ENCODE measurements at regions not wholly inside any gene's neighbourhood (a gene's known extent, or its start where the extent isn't known, plus 50 kb on each side); places are given as distances from the start of the nearest gene placed in this dataset.
"Not testable (repeated sequence)": the region's sequence is repeated elsewhere in the genome, so short reads cannot be mapped to it uniquely, and the experiment has no call there.

- no peaks in the 10 kb centered on the region for H3K36me3 ChIP-seq
- no peak overlapping the region for H3K4me3 ChIP-seq
- no peak for TF ChIP-seq CTCF (IDR thresholded peaks at IDR 0.05; ENCODE audit: borderline replicate concordance)
- H3K27ac ChIP-seq (replicated peaks) = no peak overlapping the region
- no peak for DNase-seq
- intact Hi-C loops (cut with micrococcal nuclease) = no loop called here
- H3K9me3 ChIP-seq (replicated peaks) = peaks cover 7% of the 10 kb centered on the region
- peaks cover 5% of the 10 kb centered on the region for H3K4me1 ChIP-seq
- no peaks in the 10 kb centered on the region for H3K27me3 ChIP-seq (ENCODE audit: low read depth)
Observed at GRCh38 chr18:62648045-62648678, 67.2 kb upstream of the PHLPP1 start.

- H3K4me3 ChIP-seq = no peak overlapping the region
- H3K9me3 ChIP-seq (replicated peaks) = no peaks in the 10 kb centered on the region
- H3K27me3 ChIP-seq (ENCODE audit: low read depth) = no peaks in the 10 kb centered on the region
- peaks cover 9% of the 10 kb centered on the region for H3K4me1 ChIP-seq
- intact Hi-C loops (cut with micrococcal nuclease) = no loop called here
- no peak for TF ChIP-seq CTCF (IDR thresholded peaks at IDR 0.05; ENCODE audit: borderline replicate concordance)
- no peaks in the 10 kb centered on the region for H3K36me3 ChIP-seq
- no peak for DNase-seq
- H3K27ac ChIP-seq (replicated peaks) = no peak overlapping the region
Observed at GRCh38 chr18:62651276-62652056, 63.9 kb upstream of the PHLPP1 start.

- DNase-seq; H3K4me1 ChIP-seq; H3K27ac ChIP-seq (replicated peaks); H3K27me3 ChIP-seq (ENCODE audit: low read depth); intact Hi-C loops (cut with micrococcal nuclease); H3K9me3 ChIP-seq (replicated peaks); H3K4me3 ChIP-seq; H3K36me3 ChIP-seq: not testable (repeated sequence)
Observed at GRCh38 chr18:62652057-62652629, 63.2 kb upstream of the PHLPP1 start.

GRCh38 chr18:62655520-62656219 is 59.7 kb upstream of the PHLPP1 start:
- Histone ChIP-seq H3K9me3 (replicated peaks) (no peaks in the 10 kb centered on the region), H3K27me3 (ENCODE audit: low read depth) (no peaks in the 10 kb centered on the region), H3K27ac (replicated peaks) (no peak overlapping the region), H3K4me3 (no peak overlapping the region), H3K4me1 (peaks cover 9% of the 10 kb centered on the region), H3K36me3 (no peaks in the 10 kb centered on the region)
- intact Hi-C loops (cut with micrococcal nuclease) = no loop called here
- no peak for DNase-seq
- no peak for TF ChIP-seq CTCF (IDR thresholded peaks at IDR 0.05; ENCODE audit: borderline replicate concordance)

GRCh38 chr18:62658028-62658427 is 57.3 kb upstream of the PHLPP1 start:
- H3K36me3 ChIP-seq = no peaks in the 10 kb centered on the region
- no peak for DNase-seq
- intact Hi-C loops (cut with micrococcal nuclease) = no loop called here
- H3K27me3 ChIP-seq (ENCODE audit: low read depth) = no peaks in the 10 kb centered on the region
- H3K4me3 ChIP-seq = no peak overlapping the region
- no peak overlapping the region for H3K27ac ChIP-seq (replicated peaks)
- H3K4me1 ChIP-seq = peaks cover 9% of the 10 kb centered on the region
- no peaks in the 10 kb centered on the region for H3K9me3 ChIP-seq (replicated peaks)
- no peak for TF ChIP-seq CTCF (IDR thresholded peaks at IDR 0.05; ENCODE audit: borderline replicate concordance)
